Fibroblast of pulmonary artery (primary cell): ENCODE measurements at regions not wholly inside any gene's neighbourhood (a gene's known extent, or its start where the extent isn't known, plus 50 kb on each side); places are given as distances from the start of the nearest gene placed in this dataset.

ENCODE experiments used
- DNase-seq: peaks from one replicate; pipeline ENCODE4 v3.0.0-alpha.2; 2010; ENCODE audit warnings: low read depth
- H3K4me3 ChIP-seq: replicated peaks from 2 replicates; pipeline ENCODE4 v1.5.1; 2011; ENCODE audit warnings: low read depth, mild to moderate bottlenecking, control low read depth, low read length, moderate library complexity
- TF ChIP-seq, protein P1 (sequence below): IDR thresholded peaks from 2 replicates; pipeline ENCODE4 v1.5.1; 2011; ENCODE audit warnings: mild to moderate bottlenecking, control low read depth, low read length, inconsistent platforms; ENCODE audit errors: missing control alignments

DNA sequence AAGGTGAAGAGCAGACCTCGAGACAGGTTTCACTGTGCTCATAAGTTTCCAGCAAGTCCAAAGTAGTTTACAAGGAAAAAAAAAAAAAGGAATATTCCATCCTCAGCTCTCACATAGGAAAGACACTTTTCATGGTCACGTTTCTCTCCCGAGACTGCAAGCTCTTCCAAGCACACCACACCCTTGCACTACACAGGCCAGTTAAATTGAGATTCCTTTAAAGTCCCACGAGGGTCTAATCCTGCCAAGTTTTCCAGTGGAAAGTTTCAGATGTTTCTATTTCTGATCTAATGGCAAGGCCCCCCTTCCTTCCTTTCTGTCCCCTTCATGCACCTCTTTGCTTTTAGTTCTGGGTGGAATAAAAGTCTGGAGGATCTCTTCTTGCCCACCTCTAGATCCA, 67.9 kb upstream of the PCDH19 start:
- no peak for DNase-seq
- TF ChIP-seq, protein P1, sequence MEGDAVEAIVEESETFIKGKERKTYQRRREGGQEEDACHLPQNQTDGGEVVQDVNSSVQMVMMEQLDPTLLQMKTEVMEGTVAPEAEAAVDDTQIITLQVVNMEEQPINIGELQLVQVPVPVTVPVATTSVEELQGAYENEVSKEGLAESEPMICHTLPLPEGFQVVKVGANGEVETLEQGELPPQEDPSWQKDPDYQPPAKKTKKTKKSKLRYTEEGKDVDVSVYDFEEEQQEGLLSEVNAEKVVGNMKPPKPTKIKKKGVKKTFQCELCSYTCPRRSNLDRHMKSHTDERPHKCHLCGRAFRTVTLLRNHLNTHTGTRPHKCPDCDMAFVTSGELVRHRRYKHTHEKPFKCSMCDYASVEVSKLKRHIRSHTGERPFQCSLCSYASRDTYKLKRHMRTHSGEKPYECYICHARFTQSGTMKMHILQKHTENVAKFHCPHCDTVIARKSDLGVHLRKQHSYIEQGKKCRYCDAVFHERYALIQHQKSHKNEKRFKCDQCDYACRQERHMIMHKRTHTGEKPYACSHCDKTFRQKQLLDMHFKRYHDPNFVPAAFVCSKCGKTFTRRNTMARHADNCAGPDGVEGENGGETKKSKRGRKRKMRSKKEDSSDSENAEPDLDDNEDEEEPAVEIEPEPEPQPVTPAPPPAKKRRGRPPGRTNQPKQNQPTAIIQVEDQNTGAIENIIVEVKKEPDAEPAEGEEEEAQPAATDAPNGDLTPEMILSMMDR, result no peak
- no peak overlapping the region for H3K4me3 ChIP-seq

DNA sequence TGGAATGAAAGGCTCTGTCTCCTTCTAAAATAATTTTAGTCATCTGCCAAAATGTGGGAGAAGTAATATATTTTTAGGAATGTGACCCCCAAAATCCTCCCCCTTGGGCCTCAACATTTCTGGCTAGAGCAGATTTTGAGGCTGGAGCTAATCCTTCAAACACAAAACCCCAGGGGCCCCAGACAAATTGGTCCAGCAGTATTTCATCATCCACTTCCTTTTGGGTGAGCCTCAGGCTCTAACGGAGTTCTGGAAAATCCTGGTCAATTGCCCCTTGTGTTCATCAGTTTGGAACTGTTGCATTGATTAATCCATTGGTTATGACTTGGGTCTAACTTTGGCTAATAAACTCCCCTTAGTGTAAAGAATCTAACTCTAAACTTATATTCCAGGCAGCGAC, 67.4 kb upstream of the PCDH19 start:
- no peak overlapping the region for H3K4me3 ChIP-seq
- no peak for DNase-seq
- TF ChIP-seq, protein P1, result no peak
